ENCODE measurements at regions not wholly inside any gene's neighbourhood (a gene's known extent, or its start where the extent isn't known, plus 50 kb on each side); places are given as distances from the start of the nearest gene placed in this dataset.

DNA sequence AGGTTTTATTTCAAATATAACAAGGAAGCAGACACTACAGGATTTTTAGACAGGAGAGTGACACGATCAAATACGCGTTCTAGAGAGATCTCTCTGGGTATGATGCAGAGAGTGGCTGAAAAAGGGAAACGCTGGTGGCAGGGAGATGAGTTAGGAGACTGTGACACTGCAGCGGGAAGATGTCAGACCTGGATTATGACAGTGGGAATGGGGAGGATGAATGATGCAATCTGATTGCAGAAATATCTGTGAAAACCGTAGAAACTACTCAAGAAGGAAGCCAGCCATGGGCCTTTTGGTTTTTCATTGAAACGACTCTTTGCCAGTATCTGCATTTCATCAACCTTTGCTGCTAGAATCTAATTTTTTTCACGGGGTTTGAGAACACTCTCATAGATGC is 157.9 kb downstream of the FAM43A start:
- H3K9ac ChIP-seq (ENCODE audit: insufficient read depth, low read depth, low read length): no peak overlapping the region
- H4K20me1 ChIP-seq (ENCODE audit: insufficient read depth, low read length): no peaks in the 10 kb centered on the region
- CTCF ChIA-PET (ENCODE audit: low intra/inter-chr PET ratio, low total read pairs): no interaction called here
- WGBS (ENCODE audit: low lambda C conversion rate): 32% methylated on average over 8 of the region's 8 CpGs
- intact Hi-C loops (cut with micrococcal nuclease; ENCODE audit: unreplicated experiment) (no loop called here), in situ Hi-C loops (cut with HindIII; ENCODE audit: extremely low pct_ligation_motif_present, low pct_unique_long_range_greater_than_20kb) (no loop called here)
- peaks cover 0 to 13% of the 10 kb centered on the region in 2 experiments; a peak in 3 of 5 replicates for H3K27me3 ChIP-seq (ENCODE audit: control insufficient read depth in 1 of 2, insufficient read depth in 2 of 2, low read length in 2 of 2)
- no peaks in the 10 kb centered on the region for H3K79me2 ChIP-seq (ENCODE audit: insufficient read depth, low read length)
- H3K27ac ChIP-seq (ENCODE audit: extremely low read length, insufficient read depth, low read length): no peak overlapping the region
- peaks cover under 1% of the 10 kb centered on the region for H3K4me1 ChIP-seq (ENCODE audit: insufficient read depth, low read length)
- H3K9me3 ChIP-seq (ENCODE audit: low read length): no peaks in the 10 kb centered on the region
- H3K4me2 ChIP-seq (ENCODE audit: low read depth, low read length): no peak overlapping the region
- no peak overlapping the region for H3K4me3 ChIP-seq (replicated peaks in 1 of 3; ENCODE audit: insufficient read depth in 1 of 3, low read depth in 2 of 3, low read length in 3 of 3)
- ATAC-seq: no peak
- FAIRE-seq: no peak
- no peaks in the 10 kb centered on the region; a peak in 1 of 5 replicates for H3K36me3 ChIP-seq (replicated peaks in 1 of 2; ENCODE audit: control insufficient read depth in 1 of 2, insufficient read depth in 2 of 2, low read length in 2 of 2)
- TF ChIP-seq PRPF4 (IDR thresholded peaks at IDR 0.05; ENCODE audit: low read depth, low read length, poor library complexity, severe bottlenecking): no peak
- BruUV-seq (replicated peaks): no TSS peak
- no peak overlapping the region for H2AFZ ChIP-seq (ENCODE audit: low read length)
- DNase-seq (ENCODE audit: low spot score): no peak
- POLR2A ChIA-PET: no interaction called here

DNA sequence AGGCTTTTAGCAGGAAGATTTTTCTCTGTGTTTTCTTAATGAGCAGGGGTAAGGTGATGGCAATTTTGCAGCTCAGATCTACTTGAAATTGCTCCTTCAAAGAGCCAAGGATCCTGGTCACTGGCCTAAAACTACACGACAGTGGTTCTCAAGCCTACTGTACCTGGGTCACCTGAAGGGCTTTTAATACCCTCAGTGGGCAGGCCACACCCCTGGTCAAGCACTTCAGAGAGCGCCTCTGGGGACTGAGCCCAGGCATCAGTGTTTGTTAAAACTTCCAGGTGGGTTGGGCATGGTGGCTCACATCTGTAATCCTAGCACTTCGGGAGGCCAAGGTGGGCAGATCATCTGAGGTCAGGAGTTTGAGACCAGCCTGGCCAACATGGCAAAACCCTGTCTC is 158.4 kb downstream of the FAM43A start:
- 26% methylated on average over 3 of the region's 3 CpGs for WGBS (ENCODE audit: low lambda C conversion rate)
- no TSS peak for BruUV-seq (replicated peaks)
- Histone ChIP-seq H4K20me1 (ENCODE audit: insufficient read depth, low read length) (no peaks in the 10 kb centered on the region), H3K4me2 (ENCODE audit: low read depth, low read length) (no peak overlapping the region), H3K4me1 (ENCODE audit: insufficient read depth, low read length) (peaks cover 5% of the 10 kb centered on the region), H3K9me3 (ENCODE audit: low read length) (no peaks in the 10 kb centered on the region), H3K4me3 (replicated peaks in 1 of 3; ENCODE audit: insufficient read depth in 1 of 3, low read depth in 2 of 3, low read length in 3 of 3) (no peak overlapping the region), H3K36me3 (replicated peaks in 1 of 2; ENCODE audit: control insufficient read depth in 1 of 2, insufficient read depth in 2 of 2, low read length in 2 of 2) (no peaks in the 10 kb centered on the region; a peak in 1 of 5 replicates), H3K27ac (ENCODE audit: extremely low read length, insufficient read depth, low read length) (no peak overlapping the region), H3K27me3 (ENCODE audit: control insufficient read depth in 1 of 2, insufficient read depth in 2 of 2, low read length in 2 of 2) (peaks cover 0 to 13% of the 10 kb centered on the region in 2 experiments; a peak in 3 of 5 replicates), H2AFZ (ENCODE audit: low read length) (no peak overlapping the region), H3K9ac (ENCODE audit: insufficient read depth, low read depth, low read length) (no peak overlapping the region), H3K79me2 (ENCODE audit: insufficient read depth, low read length) (no peaks in the 10 kb centered on the region)
- FAIRE-seq: no peak
- in situ Hi-C loops (cut with HindIII; ENCODE audit: extremely low pct_ligation_motif_present, low pct_unique_long_range_greater_than_20kb) (no loop called here), intact Hi-C loops (cut with micrococcal nuclease; ENCODE audit: unreplicated experiment) (no loop called here)
- no peak for ATAC-seq
- DNase-seq (ENCODE audit: low spot score): no peak
- CTCF ChIA-PET (ENCODE audit: low intra/inter-chr PET ratio, low total read pairs): no interaction called here
- POLR2A ChIA-PET: no interaction called here
- TF ChIP-seq, protein P1, sequence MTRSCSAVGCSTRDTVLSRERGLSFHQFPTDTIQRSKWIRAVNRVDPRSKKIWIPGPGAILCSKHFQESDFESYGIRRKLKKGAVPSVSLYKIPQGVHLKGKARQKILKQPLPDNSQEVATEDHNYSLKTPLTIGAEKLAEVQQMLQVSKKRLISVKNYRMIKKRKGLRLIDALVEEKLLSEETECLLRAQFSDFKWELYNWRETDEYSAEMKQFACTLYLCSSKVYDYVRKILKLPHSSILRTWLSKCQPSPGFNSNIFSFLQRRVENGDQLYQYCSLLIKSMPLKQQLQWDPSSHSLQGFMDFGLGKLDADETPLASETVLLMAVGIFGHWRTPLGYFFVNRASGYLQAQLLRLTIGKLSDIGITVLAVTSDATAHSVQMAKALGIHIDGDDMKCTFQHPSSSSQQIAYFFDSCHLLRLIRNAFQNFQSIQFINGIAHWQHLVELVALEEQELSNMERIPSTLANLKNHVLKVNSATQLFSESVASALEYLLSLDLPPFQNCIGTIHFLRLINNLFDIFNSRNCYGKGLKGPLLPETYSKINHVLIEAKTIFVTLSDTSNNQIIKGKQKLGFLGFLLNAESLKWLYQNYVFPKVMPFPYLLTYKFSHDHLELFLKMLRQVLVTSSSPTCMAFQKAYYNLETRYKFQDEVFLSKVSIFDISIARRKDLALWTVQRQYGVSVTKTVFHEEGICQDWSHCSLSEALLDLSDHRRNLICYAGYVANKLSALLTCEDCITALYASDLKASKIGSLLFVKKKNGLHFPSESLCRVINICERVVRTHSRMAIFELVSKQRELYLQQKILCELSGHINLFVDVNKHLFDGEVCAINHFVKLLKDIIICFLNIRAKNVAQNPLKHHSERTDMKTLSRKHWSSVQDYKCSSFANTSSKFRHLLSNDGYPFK (CRISPR knock-in tag; IDR thresholded peaks at IDR 0.05; ENCODE audit: borderline replicate concordance): no peak
- TF ChIP-seq SIN3A (IDR thresholded peaks at IDR 0.05; ENCODE audit: borderline replicate concordance, low read depth, low read length): no peak
- no peak for TF ChIP-seq KDM6A (CRISPR knock-in tag; IDR thresholded peaks at IDR 0.05; ENCODE audit: low read depth)
- TF ChIP-seq SIX1 (CRISPR knock-in tag; IDR thresholded peaks at IDR 0.05; ENCODE audit: borderline replicate concordance): no peak
- TF ChIP-seq JUN (CRISPR knock-in tag; IDR thresholded peaks at IDR 0.05): no peak
- no peak for TF ChIP-seq HNF4G (IDR thresholded peaks at IDR 0.05; ENCODE audit: borderline replicate concordance, low read depth, low read length)
- TF ChIP-seq HNF4G (CRISPR knock-in tag; IDR thresholded peaks at IDR 0.05; ENCODE audit: borderline replicate concordance, low read depth): no peak
- no peak for TF ChIP-seq ZFP36L1 (CRISPR knock-in tag; IDR thresholded peaks at IDR 0.05)
- no peak for TF ChIP-seq RCOR2 (CRISPR knock-in tag; IDR thresholded peaks at IDR 0.05)
- TF ChIP-seq PPARG (CRISPR knock-in tag; conservative IDR thresholded peaks at IDR 0.05): no peak
- TF ChIP-seq, protein P2, sequence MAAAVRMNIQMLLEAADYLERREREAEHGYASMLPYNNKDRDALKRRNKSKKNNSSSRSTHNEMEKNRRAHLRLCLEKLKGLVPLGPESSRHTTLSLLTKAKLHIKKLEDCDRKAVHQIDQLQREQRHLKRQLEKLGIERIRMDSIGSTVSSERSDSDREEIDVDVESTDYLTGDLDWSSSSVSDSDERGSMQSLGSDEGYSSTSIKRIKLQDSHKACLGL (CRISPR knock-in tag; IDR thresholded peaks at IDR 0.05): no peak
- TF ChIP-seq, protein P3, sequence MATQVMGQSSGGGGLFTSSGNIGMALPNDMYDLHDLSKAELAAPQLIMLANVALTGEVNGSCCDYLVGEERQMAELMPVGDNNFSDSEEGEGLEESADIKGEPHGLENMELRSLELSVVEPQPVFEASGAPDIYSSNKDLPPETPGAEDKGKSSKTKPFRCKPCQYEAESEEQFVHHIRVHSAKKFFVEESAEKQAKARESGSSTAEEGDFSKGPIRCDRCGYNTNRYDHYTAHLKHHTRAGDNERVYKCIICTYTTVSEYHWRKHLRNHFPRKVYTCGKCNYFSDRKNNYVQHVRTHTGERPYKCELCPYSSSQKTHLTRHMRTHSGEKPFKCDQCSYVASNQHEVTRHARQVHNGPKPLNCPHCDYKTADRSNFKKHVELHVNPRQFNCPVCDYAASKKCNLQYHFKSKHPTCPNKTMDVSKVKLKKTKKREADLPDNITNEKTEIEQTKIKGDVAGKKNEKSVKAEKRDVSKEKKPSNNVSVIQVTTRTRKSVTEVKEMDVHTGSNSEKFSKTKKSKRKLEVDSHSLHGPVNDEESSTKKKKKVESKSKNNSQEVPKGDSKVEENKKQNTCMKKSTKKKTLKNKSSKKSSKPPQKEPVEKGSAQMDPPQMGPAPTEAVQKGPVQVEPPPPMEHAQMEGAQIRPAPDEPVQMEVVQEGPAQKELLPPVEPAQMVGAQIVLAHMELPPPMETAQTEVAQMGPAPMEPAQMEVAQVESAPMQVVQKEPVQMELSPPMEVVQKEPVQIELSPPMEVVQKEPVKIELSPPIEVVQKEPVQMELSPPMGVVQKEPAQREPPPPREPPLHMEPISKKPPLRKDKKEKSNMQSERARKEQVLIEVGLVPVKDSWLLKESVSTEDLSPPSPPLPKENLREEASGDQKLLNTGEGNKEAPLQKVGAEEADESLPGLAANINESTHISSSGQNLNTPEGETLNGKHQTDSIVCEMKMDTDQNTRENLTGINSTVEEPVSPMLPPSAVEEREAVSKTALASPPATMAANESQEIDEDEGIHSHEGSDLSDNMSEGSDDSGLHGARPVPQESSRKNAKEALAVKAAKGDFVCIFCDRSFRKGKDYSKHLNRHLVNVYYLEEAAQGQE (IDR thresholded peaks at IDR 0.05; ENCODE audit: borderline replicate concordance in 1 of 2, low read depth in 1 of 2, low read length in 2 of 2): no peak
